ENCODE measurements at regions not wholly inside any gene's neighbourhood (a gene's known extent, or its start where the extent isn't known, plus 50 kb on each side); places are given as distances from the start of the nearest gene placed in this dataset.

GRCh38 chr2:196329959-196330358, 158.6 kb upstream of the STK17B start:
- H3K9me3 ChIP-seq (ENCODE audit: control insufficient read depth in 2 of 3, insufficient read depth in 1 of 3, low read length in 3 of 3): no peaks in the 10 kb centered on the region
- intact Hi-C loops (cut with DNase I): no loop called here
- H3K27me3 ChIP-seq (ENCODE audit: control insufficient read depth, insufficient read depth, low read length): no peaks in the 10 kb centered on the region
- no peak overlapping the region for H3K4me3 ChIP-seq (ENCODE audit: low read length in 3 of 3)
- TF ChIP-seq CTCF (IDR thresholded peaks at IDR 0.05; ENCODE audit: borderline replicate concordance, extremely low read depth, insufficient read depth): no peak
- no peaks in the 10 kb centered on the region for H3K4me1 ChIP-seq (ENCODE audit: control insufficient read depth in 2 of 3, insufficient read depth in 2 of 3, low read depth in 1 of 3, low read length in 3 of 3)
- no peak overlapping the region for H3K9ac ChIP-seq (ENCODE audit: low read length in 3 of 3)
- DNase-seq (no peak), FAIRE-seq (no peak)
- H3K36me3 ChIP-seq (ENCODE audit: control insufficient read depth in 2 of 3, insufficient read depth in 3 of 3, low read length in 3 of 3): no peaks in the 10 kb centered on the region
- H3K27ac ChIP-seq (ENCODE audit: low read depth in 2 of 2, low read length in 2 of 2): no peak overlapping the region

DNA sequence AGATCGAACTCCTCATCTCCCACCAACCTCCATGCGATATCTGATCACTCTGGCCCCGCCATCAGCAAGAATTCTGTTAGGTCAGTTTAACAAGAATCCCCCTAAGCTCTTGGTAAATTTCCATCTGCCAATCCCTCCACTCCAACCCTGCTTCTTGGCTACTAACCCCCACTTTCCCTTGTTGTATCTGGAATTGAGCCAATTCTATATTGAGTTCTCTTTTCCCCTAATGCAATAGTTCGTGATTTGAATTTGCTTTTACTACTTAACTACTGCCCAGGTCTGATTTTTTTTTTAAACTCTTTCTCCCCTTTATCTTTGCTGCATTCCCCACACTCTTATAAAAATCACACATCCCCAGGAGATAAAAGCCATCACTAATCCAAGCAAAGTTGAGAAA, 159.3 kb upstream of the STK17B start:
- H3K9ac ChIP-seq (ENCODE audit: low read length in 3 of 3): no peak overlapping the region
- intact Hi-C loops (cut with DNase I): no loop called here
- no peaks in the 10 kb centered on the region for H3K4me1 ChIP-seq (ENCODE audit: control insufficient read depth in 2 of 3, insufficient read depth in 2 of 3, low read depth in 1 of 3, low read length in 3 of 3)
- H3K36me3 ChIP-seq (ENCODE audit: control insufficient read depth in 2 of 3, insufficient read depth in 3 of 3, low read length in 3 of 3): no peaks in the 10 kb centered on the region
- H3K27me3 ChIP-seq (ENCODE audit: control insufficient read depth, insufficient read depth, low read length): no peaks in the 10 kb centered on the region
- DNase-seq: no peak
- no peak for TF ChIP-seq CTCF (IDR thresholded peaks at IDR 0.05; ENCODE audit: borderline replicate concordance, extremely low read depth, insufficient read depth)
- H3K4me3 ChIP-seq (ENCODE audit: low read length in 3 of 3): no peak overlapping the region
- no peaks in the 10 kb centered on the region for H3K9me3 ChIP-seq (ENCODE audit: control insufficient read depth in 2 of 3, insufficient read depth in 1 of 3, low read length in 3 of 3)
- FAIRE-seq: no peak
- H3K27ac ChIP-seq (ENCODE audit: low read depth in 2 of 2, low read length in 2 of 2): no peak overlapping the region

- no peak for TF ChIP-seq CTCF (IDR thresholded peaks at IDR 0.05; ENCODE audit: borderline replicate concordance, extremely low read depth, insufficient read depth)
- Histone ChIP-seq H3K27ac (ENCODE audit: low read depth in 2 of 2, low read length in 2 of 2) (no peak overlapping the region), H3K4me1 (ENCODE audit: control insufficient read depth in 2 of 3, insufficient read depth in 2 of 3, low read depth in 1 of 3, low read length in 3 of 3) (no peaks in the 10 kb centered on the region), H3K9me3 (ENCODE audit: control insufficient read depth in 2 of 3, insufficient read depth in 1 of 3, low read length in 3 of 3) (no peaks in the 10 kb centered on the region), H3K27me3 (ENCODE audit: control insufficient read depth, insufficient read depth, low read length) (no peaks in the 10 kb centered on the region), H3K4me3 (ENCODE audit: low read length in 3 of 3) (no peak overlapping the region), H3K9ac (ENCODE audit: low read length in 3 of 3) (no peak overlapping the region), H3K36me3 (ENCODE audit: control insufficient read depth in 2 of 3, insufficient read depth in 3 of 3, low read length in 3 of 3) (no peaks in the 10 kb centered on the region)
- FAIRE-seq: no peak
- DNase-seq: no peak
- intact Hi-C loops (cut with DNase I): no loop called here
Measured at GRCh38 chr2:196331143-196331542, 159.8 kb upstream of the STK17B start.

GRCh38 chr2:196331851-196332250, 160.5 kb upstream of the STK17B start:
- TF ChIP-seq CTCF (IDR thresholded peaks at IDR 0.05; ENCODE audit: borderline replicate concordance, extremely low read depth, insufficient read depth): no peak
- intact Hi-C loops (cut with DNase I): no loop called here
- Histone ChIP-seq H3K9ac (ENCODE audit: low read length in 3 of 3) (no peak overlapping the region), H3K36me3 (ENCODE audit: control insufficient read depth in 2 of 3, insufficient read depth in 3 of 3, low read length in 3 of 3) (no peaks in the 10 kb centered on the region), H3K9me3 (ENCODE audit: control insufficient read depth in 2 of 3, insufficient read depth in 1 of 3, low read length in 3 of 3) (no peaks in the 10 kb centered on the region), H3K4me3 (ENCODE audit: low read length in 3 of 3) (no peak overlapping the region), H3K27me3 (ENCODE audit: control insufficient read depth, insufficient read depth, low read length) (no peaks in the 10 kb centered on the region), H3K4me1 (ENCODE audit: control insufficient read depth in 2 of 3, insufficient read depth in 2 of 3, low read depth in 1 of 3, low read length in 3 of 3) (no peaks in the 10 kb centered on the region), H3K27ac (ENCODE audit: low read depth in 2 of 2, low read length in 2 of 2) (no peak overlapping the region)
- DNase-seq: no peak
- no peak for FAIRE-seq
